ENCODE measurements at regions not wholly inside any gene's neighbourhood (a gene's known extent, or its start where the extent isn't known, plus 50 kb on each side); places are given as distances from the start of the nearest gene placed in this dataset.

- Histone ChIP-seq H3K36me3 (no peaks in the 10 kb centered on the region), H3K4me1 (no peaks in the 10 kb centered on the region), H3K4me3 (no peak overlapping the region), H3K27ac (no peak overlapping the region), H3K27me3 (no peaks in the 10 kb centered on the region), H3K9me3 (peaks cover 0 to 4% (median 0%) of the 10 kb centered on the region in 4 donors)
- ATAC-seq (ENCODE audit: low FRiP score in 2 of 2) (peak in 1 of 2 donors; percentile 26), DNase-seq (no peak)
- WGBS, 2 donors = 92% methylated on average over 8 to 9 of the region's 9 CpGs
- TF ChIP-seq CTCF (IDR thresholded peaks at IDR 0.05) (no peak), POLR2A (IDR thresholded peaks at IDR 0.05) (no peak), POLR2AphosphoS5 (IDR thresholded peaks at IDR 0.05) (no peak), EP300 (IDR thresholded peaks at IDR 0.05) (no peak)
Observed at GRCh38 chr5:106874974-106875373, 795.8 kb downstream of the EFNA5 start.

DNA sequence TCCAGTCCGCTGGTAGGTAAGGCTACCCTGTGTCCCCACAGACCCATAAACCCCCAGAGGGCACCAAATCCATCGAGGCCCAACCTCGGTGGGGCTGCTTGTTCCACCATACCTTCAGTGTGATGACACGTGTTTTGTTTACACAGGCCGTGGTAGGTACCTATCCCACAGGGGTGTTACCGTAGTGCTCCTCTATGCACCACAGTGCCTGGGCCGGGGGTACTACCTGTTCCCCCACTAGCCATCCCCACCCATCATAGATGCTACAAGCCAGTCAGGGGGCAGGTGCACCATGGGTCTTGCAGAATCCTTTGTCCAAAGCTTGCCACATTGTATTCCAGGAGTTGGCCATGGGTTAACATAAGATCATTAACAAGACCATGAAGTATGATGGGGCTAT, 796.2 kb downstream of the EFNA5 start:
- TF ChIP-seq POLR2A (IDR thresholded peaks at IDR 0.05) (no peak), CTCF (IDR thresholded peaks at IDR 0.05) (no peak), POLR2AphosphoS5 (IDR thresholded peaks at IDR 0.05) (no peak)
- ATAC-seq (ENCODE audit: low FRiP score in 2 of 2) (no peak), DNase-seq (no peak)
- no peaks in the 10 kb centered on the region for H3K27me3 ChIP-seq
- H3K9me3 ChIP-seq = peaks cover 0 to 4% (median 0%) of the 10 kb centered on the region in 4 donors
- no peak overlapping the region for H3K4me3 ChIP-seq
- no peak overlapping the region for H3K27ac ChIP-seq
- H3K36me3 ChIP-seq = no peaks in the 10 kb centered on the region
- H3K4me1 ChIP-seq = no peaks in the 10 kb centered on the region
- WGBS, 2 donors = 77 to 90% methylated on average over 2 to 7 of the region's 7 CpGs

GRCh38 chr5:106873568-106873967, 797.2 kb downstream of the EFNA5 start:
- no peak for ATAC-seq (ENCODE audit: low FRiP score in 2 of 2)
- H3K27me3 ChIP-seq = no peaks in the 10 kb centered on the region

GRCh38 chr5:106865279-106865678, 805.5 kb downstream of the EFNA5 start:
- no peak for ATAC-seq (ENCODE audit: low FRiP score in 2 of 2)
- Histone ChIP-seq H3K27me3 (no peaks in the 10 kb centered on the region), H3K4me1 (no peaks in the 10 kb centered on the region), H3K36me3 (no peaks in the 10 kb centered on the region), H3K4me3 (no peak overlapping the region), H3K27ac (no peak overlapping the region), H3K9me3 (no peaks in the 10 kb centered on the region)
- no peak for TF ChIP-seq EP300 (IDR thresholded peaks at IDR 0.05)
- no peak for TF ChIP-seq CTCF (IDR thresholded peaks at IDR 0.05)
- TF ChIP-seq POLR2A (IDR thresholded peaks at IDR 0.05) = no peak
- no peak for TF ChIP-seq POLR2AphosphoS5 (IDR thresholded peaks at IDR 0.05)
- 83 to 89% methylated on average over 5 of the region's 5 CpGs for WGBS, 2 donors
- no peak for DNase-seq

More at GRCh38 chr5:106873568-106873967, 797.2 kb downstream of the EFNA5 start:
- Histone ChIP-seq H3K27ac (no peak overlapping the region), H3K9me3 (peaks cover 0 to 4% (median 0%) of the 10 kb centered on the region in 4 donors), H3K4me1 (no peaks in the 10 kb centered on the region), H3K4me3 (no peak overlapping the region), H3K36me3 (no peaks in the 10 kb centered on the region)
- TF ChIP-seq POLR2AphosphoS5 (IDR thresholded peaks at IDR 0.05) (no peak), EP300 (IDR thresholded peaks at IDR 0.05) (no peak), POLR2A (IDR thresholded peaks at IDR 0.05) (no peak), CTCF (IDR thresholded peaks at IDR 0.05) (no peak)
- whole genome bisulfite sequencing, 2 donors = 64 to 78% methylated on average over 11 to 12 of the region's 12 CpGs
- DNase-seq = no peak

DNA sequence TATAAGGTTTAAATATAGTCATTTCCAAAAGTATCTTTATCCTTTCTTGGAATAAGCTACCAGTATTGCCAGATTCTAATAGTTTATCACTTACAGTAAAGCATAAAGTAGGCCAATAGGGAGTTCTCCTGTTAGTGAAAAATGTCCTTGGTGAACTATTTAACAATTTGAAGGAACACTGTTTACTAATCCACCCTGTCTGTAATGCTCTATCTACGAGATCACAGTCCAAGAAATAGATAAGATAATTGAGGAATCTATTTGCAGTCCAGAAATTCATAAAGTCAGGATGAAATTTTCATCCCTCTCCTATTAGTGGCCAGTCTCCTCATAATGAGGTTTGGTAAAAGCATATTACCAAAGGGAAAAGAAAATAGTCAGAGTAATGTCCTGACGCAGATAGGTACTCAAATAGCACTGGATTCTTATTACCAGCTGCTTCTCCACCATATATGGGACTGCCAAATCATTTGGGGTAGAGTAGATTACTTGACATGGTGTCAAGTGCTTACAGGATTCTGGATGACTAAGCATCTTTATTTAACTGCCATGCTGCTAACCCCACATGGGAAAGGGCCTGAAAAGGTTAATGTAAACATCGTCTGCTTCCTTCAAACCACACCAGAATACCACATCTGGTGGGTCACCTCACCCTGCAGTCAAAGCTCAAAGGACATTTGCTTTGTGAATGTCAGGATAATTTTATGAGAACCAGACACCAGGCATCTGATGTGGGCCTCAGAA, 808.1 kb downstream of the EFNA5 start:
- WGBS, 2 donors = 49 to 65% methylated on average over 3 of the region's 3 CpGs
- no peak overlapping the region for H3K27ac ChIP-seq
- H3K36me3 ChIP-seq = no peaks in the 10 kb centered on the region
- no peaks in the 10 kb centered on the region for H3K9me3 ChIP-seq
- ATAC-seq (ENCODE audit: low FRiP score in 2 of 2) (no peak), DNase-seq (no peak)
- H3K27me3 ChIP-seq = no peaks in the 10 kb centered on the region
- H3K4me1 ChIP-seq = no peaks in the 10 kb centered on the region
- H3K4me3 ChIP-seq = no peak overlapping the region
- TF ChIP-seq CTCF (IDR thresholded peaks at IDR 0.05) (no peak), POLR2A (IDR thresholded peaks at IDR 0.05) (no peak), POLR2AphosphoS5 (IDR thresholded peaks at IDR 0.05) (no peak), EP300 (IDR thresholded peaks at IDR 0.05) (no peak)
